B cell (primary cell): ENCODE measurements at regions not wholly inside any gene's neighbourhood (a gene's known extent, or its start where the extent isn't known, plus 50 kb on each side); places are given as distances from the start of the nearest gene placed in this dataset.

ENCODE experiments used
- ATAC-seq: fragments of 200-7000 bp; cut with Tn5 transposase; one replicate; pipeline ENCODE4 v1.10.0; 2021; ENCODE audit warnings: low read depth, mild to moderate bottlenecking, moderate number of reproducible peaks, moderate library complexity
- CTCF ChIA-PET: fragments of 350-600 bp; sonication (Branson Sonifier 250); formaldehyde crosslinking; loops from one replicate; lab custom pipeline; 2021; ENCODE audit warnings: antibody characterized with exemption, inconsistent platforms; lab: Charles Lee
- POLR2A ChIA-PET: fragments of 350-600 bp; sonication (Branson Sonifier 250); formaldehyde crosslinking; loops from one replicate; lab custom pipeline; 2021; ENCODE audit warnings: antibody characterized with exemption; lab: Charles Lee
- DNase-seq: peaks from one replicate; pipeline ENCODE4 v3.0.0; 2013
- H2AFZ ChIP-seq: 2 replicates; pipeline ENCODE4 v1.6.1; 2012; ENCODE audit warnings: mild to moderate bottlenecking, low read depth, low read length; ENCODE audit not compliant: insufficient read depth, poor library complexity, severe bottlenecking
- H3K27ac ChIP-seq, 2 donors: 1 replicate in 1 of 2; 2 replicates in 1 of 2; pipeline ENCODE4 v1.5.1; 2012 to 2013; ENCODE audit warnings: low read length in 2 of 2, mild to moderate bottlenecking in 2 of 2, moderate library complexity in 1 of 2
- H3K27me3 ChIP-seq, 4 experiments: fragments of 200-600 bp in 1 of 4; sonication (generic) in 1 of 4; replicated peaks in 1 of 4; 1 replicate in 2 of 4; 2 replicates in 2 of 4; pipeline versions ENCODE4 v1.6.1 to v1.7.0; 2013 to 2016; ENCODE audit warnings: low read length in 3 of 4, mild to moderate bottlenecking in 2 of 4, mixed read lengths in 1 of 4, moderate library complexity in 1 of 4; ENCODE audit not compliant: insufficient read depth in 4 of 4, control insufficient read depth in 3 of 4; ENCODE audit errors: control extremely low read depth in 1 of 4
- H3K36me3 ChIP-seq, 2 experiments: replicated peaks in 1 of 2; 1 replicate in 1 of 2; 2 replicates in 1 of 2; pipeline versions ENCODE4 v1.6.1 to v1.7.1; 2013; ENCODE audit warnings: low read length in 1 of 2; ENCODE audit not compliant: insufficient read depth in 2 of 2, control insufficient read depth in 1 of 2; ENCODE audit errors: control extremely low read depth in 1 of 2, extremely low read depth in 1 of 2
- H3K4me1 ChIP-seq, 2 donors: fragments of 200-600 bp in 1 of 2; sonication (generic) in 1 of 2; 1 replicate in 1 of 2; 2 replicates in 1 of 2; pipeline versions ENCODE4 v1.5.1 to v1.6.1; 2013 to 2017; ENCODE audit warnings: low read length in 2 of 2; ENCODE audit not compliant: control insufficient read depth in 2 of 2, insufficient read depth in 2 of 2
- H3K4me2 ChIP-seq: replicated peaks from 2 replicates; pipeline ENCODE3; 2012; ENCODE audit warnings: mild to moderate bottlenecking, low read depth, low read length; ENCODE audit not compliant: poor library complexity, severe bottlenecking
- H3K4me3 ChIP-seq, 5 experiments: fragments of 200-600 bp in 1 of 5; sonication (generic) in 1 of 5; 1 replicate in 3 of 5; 2 replicates in 2 of 5; pipeline versions ENCODE4 v1.5.1 to v1.7.0; 2011 to 2016; ENCODE audit warnings: low read length in 4 of 5, mild to moderate bottlenecking in 4 of 5, low read depth in 2 of 5, control low read depth in 1 of 5, moderate library complexity in 1 of 5; ENCODE audit not compliant: insufficient read depth in 1 of 5; ENCODE audit errors: control extremely low read depth in 1 of 5, extremely low read depth in 1 of 5
- H3K79me2 ChIP-seq: fragments of 200-600 bp; sonication (generic); one replicate; pipeline ENCODE4 v1.6.0; 2016; ENCODE audit warnings: low read length; ENCODE audit not compliant: control insufficient read depth, insufficient read depth
- H3K9ac ChIP-seq: fragments of 200-600 bp; sonication (generic); 2 replicates; pipeline ENCODE4 v1.6.1; 2017; ENCODE audit warnings: mild to moderate bottlenecking, low read length, moderate library complexity
- H3K9me3 ChIP-seq, 3 donors: one replicate each; pipeline versions ENCODE4 v1.6.1 to v1.7.1; 2013; ENCODE audit warnings: low read length in 2 of 3; ENCODE audit not compliant: control insufficient read depth in 2 of 3, insufficient read depth in 1 of 3; ENCODE audit errors: control extremely low read depth in 1 of 3
- H4K20me1 ChIP-seq: 2 replicates; pipeline ENCODE4 v1.6.0; 2012; ENCODE audit warnings: mild to moderate bottlenecking, low read length; ENCODE audit not compliant: insufficient read depth, control insufficient read depth, poor library complexity, severe bottlenecking
- H3K27ac Mint-ChIP-seq: one replicate; pipeline ENCODE4 v1.8.0; 2021; ENCODE audit warnings: mixed read lengths
- H3K27me3 Mint-ChIP-seq: one replicate; pipeline ENCODE4 v1.8.0; 2021; ENCODE audit warnings: mixed read lengths
- H3K4me1 Mint-ChIP-seq: one replicate; pipeline ENCODE4 v1.8.0; 2021; ENCODE audit warnings: mixed read lengths
- H3K4me3 Mint-ChIP-seq: one replicate; pipeline ENCODE4 v1.8.0; 2021; ENCODE audit warnings: mixed read lengths
- H3K9me3 Mint-ChIP-seq: one replicate; pipeline ENCODE4 v1.8.0; 2022; ENCODE audit warnings: mixed read lengths; ENCODE audit not compliant: insufficient read depth
- EZH2 ChIP-seq: IDR thresholded peaks from 2 replicates; pipeline ENCODE4 v1.6.1; 2012; ENCODE audit warnings: borderline replicate concordance, low read depth, mild to moderate bottlenecking, moderate library complexity, low read length; ENCODE audit not compliant: insufficient read depth, poor library complexity, severe bottlenecking
- WGBS: methylation state at CpG from one replicate; pipeline ENCODE4 v1.1.5; 2013; ENCODE audit warnings: missing lambda C conversion rate; ENCODE audit not compliant: insufficient coverage; 5-methylcytosine and 5-hydroxymethylcytosine counted together
- intact Hi-C: fragments of 100-400 bp; cut with micrococcal nuclease; formaldehyde crosslinking; loops from one replicate; pipeline ENCODE4 v1.10.0; 2022
- TF ChIP-seq, protein P1 (sequence below): fragments of 200-600 bp; IDR thresholded peaks from one replicate; pipeline ENCODE4 v1.8.0; 2022; ENCODE audit warnings: antibody characterized with exemption, mild to moderate bottlenecking

DNA sequence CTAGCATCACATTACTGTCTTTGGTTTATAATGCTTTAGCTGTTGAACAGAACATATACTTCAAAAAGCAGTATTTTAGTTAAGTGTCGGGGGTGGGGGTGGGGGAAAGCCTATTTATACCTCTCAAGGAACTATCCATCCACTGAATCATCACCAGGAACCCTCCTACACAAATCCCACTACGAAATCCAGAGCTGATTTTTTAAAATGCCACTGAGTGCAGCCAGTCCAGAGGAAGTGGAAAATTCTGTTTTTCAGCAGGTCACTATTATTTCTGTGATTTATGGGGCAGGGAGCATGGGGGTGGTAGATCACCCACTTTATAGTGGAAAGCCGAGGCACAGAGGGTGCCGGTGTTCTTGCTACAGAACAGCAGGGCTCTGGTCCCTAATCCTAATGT, 284.1 kb downstream of the SOX9 start:
- no peak for TF ChIP-seq EZH2
- TF ChIP-seq, protein P1, sequence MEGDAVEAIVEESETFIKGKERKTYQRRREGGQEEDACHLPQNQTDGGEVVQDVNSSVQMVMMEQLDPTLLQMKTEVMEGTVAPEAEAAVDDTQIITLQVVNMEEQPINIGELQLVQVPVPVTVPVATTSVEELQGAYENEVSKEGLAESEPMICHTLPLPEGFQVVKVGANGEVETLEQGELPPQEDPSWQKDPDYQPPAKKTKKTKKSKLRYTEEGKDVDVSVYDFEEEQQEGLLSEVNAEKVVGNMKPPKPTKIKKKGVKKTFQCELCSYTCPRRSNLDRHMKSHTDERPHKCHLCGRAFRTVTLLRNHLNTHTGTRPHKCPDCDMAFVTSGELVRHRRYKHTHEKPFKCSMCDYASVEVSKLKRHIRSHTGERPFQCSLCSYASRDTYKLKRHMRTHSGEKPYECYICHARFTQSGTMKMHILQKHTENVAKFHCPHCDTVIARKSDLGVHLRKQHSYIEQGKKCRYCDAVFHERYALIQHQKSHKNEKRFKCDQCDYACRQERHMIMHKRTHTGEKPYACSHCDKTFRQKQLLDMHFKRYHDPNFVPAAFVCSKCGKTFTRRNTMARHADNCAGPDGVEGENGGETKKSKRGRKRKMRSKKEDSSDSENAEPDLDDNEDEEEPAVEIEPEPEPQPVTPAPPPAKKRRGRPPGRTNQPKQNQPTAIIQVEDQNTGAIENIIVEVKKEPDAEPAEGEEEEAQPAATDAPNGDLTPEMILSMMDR: no peak
- DNase-seq (no peak), ATAC-seq (no peak)
- H3K27ac ChIP-seq: no peak overlapping the region
- no peak overlapping the region for H3K4me2 ChIP-seq
- Mint-ChIP-seq H3K9me3 (no peaks in the 10 kb centered on the region), H3K27me3 (peaks cover 3% of the 10 kb centered on the region), H3K27ac (no peak overlapping the region), H3K4me3 (no peak overlapping the region), H3K4me1 (peaks cover 12% of the 10 kb centered on the region)
- H4K20me1 ChIP-seq: no peaks in the 10 kb centered on the region
- H3K9me3 ChIP-seq: peaks cover 0 to 5% (median 0%) of the 10 kb centered on the region in 3 donors
- POLR2A ChIA-PET: no interaction called here
- no peak overlapping the region for H3K4me3 ChIP-seq
- no CpG with 5 or more reads among the region's 4 CpGs for WGBS
- CTCF ChIA-PET: no interaction called here
- no peak overlapping the region for H3K9ac ChIP-seq
- H3K36me3 ChIP-seq: no peaks in the 10 kb centered on the region
- no peaks in the 10 kb centered on the region for H3K27me3 ChIP-seq
- intact Hi-C loops: no loop called here
- no peaks in the 10 kb centered on the region for H3K79me2 ChIP-seq
- peaks cover 0 to 4% of the 10 kb centered on the region in 2 donors for H3K4me1 ChIP-seq
- no peak overlapping the region for H2AFZ ChIP-seq

DNA sequence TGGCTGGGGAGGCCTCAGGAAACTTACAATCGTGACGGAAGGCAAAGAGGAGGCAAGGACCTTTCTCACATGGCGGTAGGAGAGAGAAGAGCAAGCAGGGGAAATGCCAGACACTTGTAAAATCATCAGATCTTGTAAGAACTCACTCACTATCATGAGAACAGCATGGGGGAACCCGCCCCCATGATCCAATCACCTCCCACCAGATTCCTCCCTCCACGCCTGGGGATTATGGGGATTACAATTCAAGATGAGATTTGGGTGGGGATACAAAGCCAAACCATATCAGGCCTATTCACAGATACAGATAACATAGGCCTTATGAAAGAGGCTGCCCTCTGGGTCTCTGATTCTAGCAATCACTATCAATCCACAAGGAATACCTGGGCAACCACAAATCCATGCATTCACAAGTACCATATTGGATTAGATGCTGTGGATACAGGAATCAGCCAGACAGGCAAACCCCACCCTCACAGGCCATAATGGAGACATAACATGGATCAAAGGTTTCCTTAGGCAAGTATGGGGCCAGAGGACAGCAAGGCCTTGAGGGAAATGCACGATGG, 284.9 kb downstream of the SOX9 start:
- Histone ChIP-seq H2AFZ (no peak overlapping the region), H3K79me2 (no peaks in the 10 kb centered on the region), H3K27me3 (no peaks in the 10 kb centered on the region), H3K9me3 (no peaks in the 10 kb centered on the region), H3K4me1 (peaks cover 0 to 4% of the 10 kb centered on the region in 2 donors), H4K20me1 (no peaks in the 10 kb centered on the region), H3K4me3 (no peak overlapping the region), H3K9ac (no peak overlapping the region), H3K4me2 (no peak overlapping the region), H3K27ac (no peak overlapping the region), H3K36me3 (no peaks in the 10 kb centered on the region)
- TF ChIP-seq, protein P1: no peak
- TF ChIP-seq EZH2: no peak
- peaks cover 3% of the 10 kb centered on the region for H3K27me3 Mint-ChIP-seq
- no peaks in the 10 kb centered on the region for H3K9me3 Mint-ChIP-seq
- ChIA-PET POLR2A (no interaction called here), CTCF (no interaction called here)
- H3K4me1 Mint-ChIP-seq: peaks cover 12% of the 10 kb centered on the region
- no peak for DNase-seq
- no peak for ATAC-seq
- H3K27ac Mint-ChIP-seq: no peak overlapping the region
- intact Hi-C loops: no loop called here
- WGBS: no CpG with 5 or more reads among the region's 6 CpGs
- no peak overlapping the region for H3K4me3 Mint-ChIP-seq
